NCI-H345 treated with DMSO at 0.1 percent for 48 hours (cell line): ENCODE measurements at regions not wholly inside any gene's neighbourhood (a gene's known extent, or its start where the extent isn't known, plus 50 kb on each side); places are given as distances from the start of the nearest gene placed in this dataset.
A peak's percentile ranks its signal among the peaks of the same experiment; 100 is the strongest.

Experiments used
- DNase-seq: peaks from one replicate; lab custom pipeline; 2025; ENCODE audit not compliant: unreplicated experiment; lab: John Stamatoyannopoulos, UW

GRCh38 chr2:215627771-215628170, 191.9 kb upstream of the FN1 start:
- DNase-seq: no peak

- DNase-seq: no peak
Observed at GRCh38 chr2:215626812-215627281, 191.0 kb upstream of the FN1 start.

GRCh38 chr2:215626063-215626462, 190.2 kb upstream of the FN1 start:
- no peak for DNase-seq

DNA sequence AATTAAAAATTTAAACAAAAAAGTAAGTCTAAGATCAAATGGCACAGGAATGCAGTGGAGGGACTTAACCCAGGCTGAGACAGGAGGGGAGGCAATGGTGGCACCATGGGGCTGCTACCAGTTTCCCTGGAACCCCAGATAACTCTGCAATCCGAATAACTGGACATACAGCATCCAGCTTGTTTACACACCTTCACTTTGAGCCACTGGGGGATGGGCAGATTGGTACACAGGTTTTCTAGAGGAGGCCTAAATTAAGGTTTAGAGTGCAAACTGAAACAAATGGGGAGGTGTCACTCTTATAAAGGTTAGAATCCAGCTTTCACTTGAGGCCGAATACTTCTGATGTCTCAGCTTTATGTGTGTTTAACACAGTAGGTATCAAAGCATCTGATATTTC, 189.3 kb upstream of the FN1 start:
- DNase-seq: no peak

GRCh38 chr2:215624423-215624829, 188.6 kb upstream of the FN1 start:
- DNase-seq: no peak

- no peak for DNase-seq
Observed at GRCh38 chr2:215622837-215623236, 187.0 kb upstream of the FN1 start.

GRCh38 chr2:215621381-215621780, 185.5 kb upstream of the FN1 start:
- no peak for DNase-seq

GRCh38 chr2:215620528-215620927, 184.7 kb upstream of the FN1 start:
- DNase-seq: no peak

GRCh38 chr2:215619989-215620388, 184.1 kb upstream of the FN1 start:
- no peak for DNase-seq

GRCh38 chr2:215619022-215619958, 183.4 kb upstream of the FN1 start:
- DNase-seq: peak; percentile 69

DNA sequence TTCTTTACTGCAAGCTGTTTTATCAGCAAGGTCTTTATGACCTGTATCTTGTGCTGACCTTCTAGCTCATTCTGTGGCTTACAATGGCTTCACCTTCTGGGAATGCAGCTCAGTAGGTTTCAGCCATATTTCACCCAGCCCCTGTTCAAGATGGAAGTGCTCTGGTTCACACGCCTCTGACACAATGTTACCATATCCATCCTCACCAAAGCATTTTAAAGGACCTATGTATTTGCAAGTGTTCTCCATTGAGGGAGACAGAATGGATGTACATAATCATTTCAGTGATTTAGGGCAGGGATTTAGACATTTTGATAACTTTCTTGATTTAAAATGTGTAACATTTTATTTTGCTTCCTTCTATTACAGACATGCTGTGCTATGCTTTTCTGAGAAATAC, 182.3 kb upstream of the FN1 start:
- DNase-seq: no peak

- no peak for DNase-seq
Observed at GRCh38 chr2:215617060-215617824, 181.4 kb upstream of the FN1 start.

DNA sequence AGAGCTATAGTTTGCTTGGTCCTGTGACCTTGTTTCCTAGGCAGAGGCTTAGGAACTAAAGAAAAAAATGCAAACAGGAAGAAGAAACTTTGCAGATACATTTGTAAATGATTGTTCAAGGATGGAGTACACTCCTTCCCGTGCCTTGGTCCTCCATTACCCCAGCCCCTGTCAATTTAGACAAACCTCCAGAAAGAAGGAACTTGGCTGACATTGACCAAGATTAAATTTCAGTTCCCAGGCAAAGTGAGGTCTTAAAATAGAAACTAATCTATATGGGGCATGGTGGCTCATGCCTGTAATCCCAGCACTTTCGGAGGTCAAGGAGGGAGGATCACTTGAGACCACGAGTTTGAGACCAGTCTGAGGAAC, 179.9 kb upstream of the FN1 start:
- DNase-seq: no peak

DNA sequence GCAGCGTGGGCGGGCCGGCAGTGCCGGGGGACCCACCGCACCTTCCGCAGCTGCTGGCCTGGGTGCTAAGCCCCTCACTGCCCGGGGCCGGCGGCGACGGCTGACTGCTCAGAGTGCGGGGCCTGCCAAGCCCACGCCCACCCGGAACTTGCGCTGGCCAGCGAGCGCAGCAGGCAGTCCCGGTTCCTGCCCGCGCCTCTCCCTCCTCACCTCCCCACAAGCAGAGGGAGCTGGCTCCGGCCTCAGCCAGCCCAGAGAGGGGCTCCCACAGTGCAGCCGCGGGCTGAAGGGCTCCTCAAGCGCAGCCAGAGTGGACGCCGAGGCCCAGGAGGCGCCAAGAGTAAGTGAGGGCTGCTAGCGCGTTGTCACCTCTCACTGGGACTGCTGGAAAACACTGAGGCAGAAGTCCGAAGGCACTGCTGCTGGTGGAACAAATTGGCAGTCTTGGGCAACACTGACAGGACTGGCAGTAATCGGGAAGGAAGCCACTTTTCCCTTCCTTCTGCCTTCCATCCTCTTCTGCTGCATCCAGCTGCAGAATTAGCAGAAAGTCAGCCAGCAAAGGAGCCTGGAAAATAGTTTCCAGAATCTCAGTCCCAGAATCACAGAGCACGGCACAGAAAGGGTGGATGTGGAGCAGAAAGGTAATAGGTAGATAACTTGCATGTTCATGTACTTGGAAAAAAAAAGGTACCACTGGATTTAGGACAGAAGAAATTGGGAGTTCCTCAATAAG, 179.4 kb upstream of the FN1 start:
- DNase-seq: no peak

DNA sequence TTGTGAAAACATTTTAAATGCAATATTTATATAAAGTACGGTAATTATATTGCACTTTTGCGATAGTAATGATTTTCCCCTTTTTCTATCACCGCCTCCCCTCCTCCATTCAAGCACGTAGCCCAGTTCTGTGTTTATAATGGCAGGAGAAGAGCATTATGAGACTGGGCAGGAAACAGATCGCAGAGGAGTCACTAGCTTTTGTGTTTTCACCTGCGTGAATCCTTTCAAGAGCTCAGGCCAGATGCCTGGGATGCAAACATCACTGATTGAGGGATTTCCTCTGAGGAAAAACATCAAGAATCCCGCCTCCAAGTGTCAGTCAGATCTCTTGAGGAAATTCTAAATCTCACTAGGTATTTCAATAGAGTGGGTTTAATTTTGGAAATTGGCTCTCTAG, 178.4 kb upstream of the FN1 start:
- no peak for DNase-seq

- no peak for DNase-seq
Observed at GRCh38 chr2:215613888-215614287, 178.0 kb upstream of the FN1 start.

GRCh38 chr2:215613280-215613679, 177.4 kb upstream of the FN1 start:
- no peak for DNase-seq

- DNase-seq: no peak
Observed at GRCh38 chr2:215612786-215613185, 176.9 kb upstream of the FN1 start.

DNA sequence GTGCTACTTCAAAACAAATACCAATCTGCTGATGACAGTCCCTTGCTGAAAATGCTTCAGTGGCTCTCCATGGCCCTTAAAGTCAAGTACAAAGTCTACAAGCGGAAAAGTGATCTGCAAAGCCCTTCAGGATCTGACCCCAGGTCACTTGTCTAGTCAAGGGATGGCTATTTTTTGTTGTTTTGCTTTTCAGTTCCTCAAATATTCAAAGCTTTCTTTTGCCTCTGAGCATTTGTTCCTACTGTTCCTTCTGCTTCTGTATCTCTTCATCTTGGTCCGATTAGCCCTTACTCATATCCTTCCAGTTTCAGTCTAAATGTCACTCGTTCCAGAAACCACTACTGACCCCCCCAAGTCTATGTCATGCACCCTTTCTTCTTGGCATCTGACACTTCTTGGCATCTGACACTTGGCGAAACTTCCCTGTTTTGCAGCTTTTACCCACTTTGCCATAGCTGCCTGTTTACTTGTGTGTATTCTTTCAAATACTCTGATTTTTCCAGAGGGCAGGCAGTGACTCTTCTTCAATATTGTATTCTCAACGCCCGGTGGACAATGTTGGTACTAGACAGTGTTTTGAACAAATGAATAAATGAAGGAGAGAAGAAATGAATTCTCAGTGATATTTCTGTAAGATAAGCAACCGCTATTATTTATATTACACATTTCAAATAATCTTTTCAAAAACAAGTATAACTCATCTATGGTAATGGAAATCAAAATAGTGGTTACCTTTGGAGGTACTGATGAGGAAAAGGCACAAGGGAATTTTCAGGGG, 175.9 kb upstream of the FN1 start:
- DNase-seq: no peak
